ENCODE measurements at regions not wholly inside any gene's neighbourhood (a gene's known extent, or its start where the extent isn't known, plus 50 kb on each side); places are given as distances from the start of the nearest gene placed in this dataset.

GRCh38 chr20:57907131-57908000 is 197.6 kb upstream of the PMEPA1 start:
- peak overlapping the region; percentile 78 for H3K27ac ChIP-seq
- no peak overlapping the region for H3K4me3 ChIP-seq (ENCODE audit: low read depth, low read length)
- TF ChIP-seq, protein P1, sequence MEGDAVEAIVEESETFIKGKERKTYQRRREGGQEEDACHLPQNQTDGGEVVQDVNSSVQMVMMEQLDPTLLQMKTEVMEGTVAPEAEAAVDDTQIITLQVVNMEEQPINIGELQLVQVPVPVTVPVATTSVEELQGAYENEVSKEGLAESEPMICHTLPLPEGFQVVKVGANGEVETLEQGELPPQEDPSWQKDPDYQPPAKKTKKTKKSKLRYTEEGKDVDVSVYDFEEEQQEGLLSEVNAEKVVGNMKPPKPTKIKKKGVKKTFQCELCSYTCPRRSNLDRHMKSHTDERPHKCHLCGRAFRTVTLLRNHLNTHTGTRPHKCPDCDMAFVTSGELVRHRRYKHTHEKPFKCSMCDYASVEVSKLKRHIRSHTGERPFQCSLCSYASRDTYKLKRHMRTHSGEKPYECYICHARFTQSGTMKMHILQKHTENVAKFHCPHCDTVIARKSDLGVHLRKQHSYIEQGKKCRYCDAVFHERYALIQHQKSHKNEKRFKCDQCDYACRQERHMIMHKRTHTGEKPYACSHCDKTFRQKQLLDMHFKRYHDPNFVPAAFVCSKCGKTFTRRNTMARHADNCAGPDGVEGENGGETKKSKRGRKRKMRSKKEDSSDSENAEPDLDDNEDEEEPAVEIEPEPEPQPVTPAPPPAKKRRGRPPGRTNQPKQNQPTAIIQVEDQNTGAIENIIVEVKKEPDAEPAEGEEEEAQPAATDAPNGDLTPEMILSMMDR (IDR thresholded peaks at IDR 0.05; ENCODE audit: low read depth, low read length) = no peak
- no peaks in the 10 kb centered on the region for H3K27me3 ChIP-seq (ENCODE audit: insufficient read depth, low read depth, severe bottlenecking)
- H3K36me3 ChIP-seq = no peaks in the 10 kb centered on the region
- H3K9me3 ChIP-seq (ENCODE audit: severe bottlenecking) = no peaks in the 10 kb centered on the region
- peak; percentile 74 for DNase-seq

- TF ChIP-seq, protein P1 (IDR thresholded peaks at IDR 0.05; ENCODE audit: low read depth, low read length) = no peak
- H3K9me3 ChIP-seq (ENCODE audit: severe bottlenecking) = no peaks in the 10 kb centered on the region
- no peaks in the 10 kb centered on the region for H3K27me3 ChIP-seq (ENCODE audit: insufficient read depth, low read depth, severe bottlenecking)
- no peak overlapping the region for H3K27ac ChIP-seq
- DNase-seq = no peak
- H3K4me3 ChIP-seq (ENCODE audit: low read depth, low read length) = no peak overlapping the region
- no peaks in the 10 kb centered on the region for H3K36me3 ChIP-seq
Measured at GRCh38 chr20:57905448-57905847, 195.6 kb upstream of the PMEPA1 start.

DNA sequence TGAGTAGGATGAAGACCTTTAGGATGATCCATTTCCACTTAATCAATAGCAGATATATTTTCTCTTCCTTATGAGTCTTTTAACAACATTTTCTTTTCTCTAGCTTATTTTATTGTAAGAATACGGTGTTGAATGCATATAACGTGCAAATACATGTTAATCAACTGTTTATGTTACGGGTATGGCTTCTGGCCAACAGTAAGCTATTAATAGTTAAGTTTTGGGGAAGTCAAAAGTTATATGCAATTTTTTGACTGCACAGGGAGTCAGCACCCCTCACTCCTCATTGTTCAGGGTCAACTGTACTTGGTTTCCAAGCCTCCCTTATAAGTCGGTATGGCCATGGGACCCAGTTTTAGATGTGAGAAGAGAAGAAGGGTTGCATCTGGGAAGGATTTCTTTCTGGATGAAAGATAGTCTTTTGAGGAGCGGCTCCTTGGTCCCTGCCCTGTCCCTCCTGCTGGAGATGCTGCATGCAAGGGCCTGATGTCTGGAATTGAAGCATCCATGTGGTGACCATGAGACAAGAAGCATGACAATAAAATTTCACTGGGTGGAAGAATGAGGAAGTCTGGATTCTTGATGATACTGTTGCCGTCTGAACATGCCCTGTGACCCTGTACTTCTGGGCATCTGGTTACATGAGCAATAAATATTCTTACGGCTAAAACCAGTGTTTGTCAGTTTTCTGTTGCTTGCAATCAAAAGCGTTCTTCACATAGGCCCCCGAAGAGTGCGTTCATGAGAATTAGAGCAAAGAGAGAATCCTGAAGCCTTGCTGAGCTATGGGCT is 194.7 kb upstream of the PMEPA1 start:
- TF ChIP-seq, protein P1 (IDR thresholded peaks at IDR 0.05; ENCODE audit: low read depth, low read length) = no peak
- no peak for DNase-seq
- Histone ChIP-seq H3K9me3 (ENCODE audit: severe bottlenecking) (no peaks in the 10 kb centered on the region), H3K36me3 (no peaks in the 10 kb centered on the region), H3K27ac (no peak overlapping the region), H3K4me3 (ENCODE audit: low read depth, low read length) (no peak overlapping the region), H3K27me3 (ENCODE audit: insufficient read depth, low read depth, severe bottlenecking) (no peaks in the 10 kb centered on the region)

DNA sequence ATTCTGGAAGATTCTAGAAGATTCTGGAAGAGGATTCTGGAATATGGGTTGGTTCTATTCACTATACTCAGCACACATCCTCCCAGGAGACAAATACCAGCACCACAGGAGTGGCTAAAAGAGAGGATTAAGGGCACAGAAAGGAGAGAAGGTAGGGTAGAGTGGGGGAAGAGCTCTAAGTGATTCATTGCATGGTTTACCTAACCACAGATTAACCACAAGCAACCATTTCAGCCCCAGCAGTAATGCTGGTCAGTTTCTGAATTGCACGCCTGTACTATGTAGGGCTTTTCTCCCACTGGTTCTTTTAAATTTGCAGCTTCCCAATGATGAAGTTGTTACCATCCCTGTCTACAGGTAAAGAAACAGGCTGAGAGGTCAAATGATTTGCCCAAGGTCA is 192.7 kb upstream of the PMEPA1 start:
- Histone ChIP-seq H3K36me3 (no peaks in the 10 kb centered on the region), H3K27me3 (ENCODE audit: insufficient read depth, low read depth, severe bottlenecking) (no peaks in the 10 kb centered on the region), H3K27ac (no peak overlapping the region), H3K9me3 (ENCODE audit: severe bottlenecking) (no peaks in the 10 kb centered on the region), H3K4me3 (ENCODE audit: low read depth, low read length) (no peak overlapping the region)
- TF ChIP-seq, protein P1 (IDR thresholded peaks at IDR 0.05; ENCODE audit: low read depth, low read length) = no peak
- DNase-seq = no peak

DNA sequence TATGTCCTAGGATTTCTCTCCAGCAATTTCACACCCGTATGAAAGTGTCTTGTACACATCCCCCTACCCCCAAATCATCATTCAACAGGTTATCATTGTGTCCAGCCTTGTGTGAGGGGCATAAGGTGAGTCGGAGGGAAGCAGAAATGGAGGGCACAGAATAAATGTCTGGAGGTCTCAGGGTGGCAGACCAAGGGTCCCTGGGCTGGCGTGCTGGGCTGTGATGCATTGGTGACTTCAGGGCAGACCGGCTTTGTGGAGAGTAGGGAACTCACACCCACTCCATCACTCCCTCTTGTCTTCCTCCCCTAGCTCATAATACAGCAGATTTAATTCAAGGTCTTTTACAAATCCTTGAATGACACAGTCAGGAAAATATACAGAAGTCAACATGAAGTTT is 191.7 kb upstream of the PMEPA1 start:
- no peak for DNase-seq
- TF ChIP-seq, protein P1 (IDR thresholded peaks at IDR 0.05; ENCODE audit: low read depth, low read length) = no peak
- H3K36me3 ChIP-seq = no peaks in the 10 kb centered on the region
- H3K27ac ChIP-seq = no peak overlapping the region
- H3K27me3 ChIP-seq (ENCODE audit: insufficient read depth, low read depth, severe bottlenecking) = no peaks in the 10 kb centered on the region
- H3K4me3 ChIP-seq (ENCODE audit: low read depth, low read length) = no peak overlapping the region
- H3K9me3 ChIP-seq (ENCODE audit: severe bottlenecking) = no peaks in the 10 kb centered on the region

Measured in WERI-Rb-1 (cell line).